Breast epithelium (tissue), 3 donors: ENCODE measurements at regions not wholly inside any gene's neighbourhood (a gene's known extent, or its start where the extent isn't known, plus 50 kb on each side); places are given as distances from the start of the nearest gene placed in this dataset.

Experiments used
- CTCF ChIP-seq, 3 donors: fragments of 450-650 bp; IDR thresholded peaks; one replicate each; pipeline ENCODE4 v1.5.1; 2016 to 2017; ENCODE audit warnings: antibody characterized with exemption in 3 of 3, mild to moderate bottlenecking in 3 of 3, moderate library complexity in 3 of 3
- POLR2A ChIP-seq: fragments of 450-650 bp; IDR thresholded peaks from one replicate; pipeline ENCODE4 v1.6.1; 2016; ENCODE audit warnings: antibody characterized with exemption, mild to moderate bottlenecking, moderate library complexity

DNA sequence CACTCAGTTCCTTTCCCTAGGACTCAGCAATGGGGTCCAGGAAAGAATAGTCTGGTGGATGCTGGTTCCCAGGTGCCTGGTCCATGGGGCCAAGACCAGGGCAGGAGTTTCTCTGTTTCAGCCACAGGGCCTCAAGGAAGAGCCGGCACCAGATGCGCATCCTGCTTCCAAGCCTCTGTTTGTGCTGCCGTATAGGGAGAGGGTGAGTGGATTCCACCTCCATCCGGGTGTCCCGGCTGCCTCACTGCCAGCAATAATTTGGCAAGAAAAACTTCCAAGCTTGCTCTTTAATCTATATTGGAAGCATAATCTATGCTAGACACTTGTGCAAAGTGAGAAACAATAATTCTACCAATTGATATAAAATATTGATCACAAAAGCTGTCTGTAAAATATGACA lies 261.2 kb upstream of the HS6ST1 start:
- TF ChIP-seq CTCF (IDR thresholded peaks at IDR 0.05) (no peak), POLR2A (no peak)
